Activated T-helper 2 cell treated with anti-CD3 and anti-CD28 coated beads, Interferon-gamma antibody, Interleukin-2, Interleukin-4, amounts not matched to agents 10 μg/mL and 5 μg/mL and 100 μg/mL, durations not matched to agents 14 hours and 24 hours and 36 hours (primary cell): ENCODE measurements at regions not wholly inside any gene's neighbourhood (a gene's known extent, or its start where the extent isn't known, plus 50 kb on each side); places are given as distances from the start of the nearest gene placed in this dataset.

Experiments
- DNase-seq: peaks from one replicate; pipeline ENCODE4 v3.0.0; 2021; ENCODE audit warnings: low spot score
- H3K27ac Mint-ChIP-seq: one replicate; pipeline ENCODE4 v1.8.0; 2021; ENCODE audit warnings: mixed read lengths
- H3K27me3 Mint-ChIP-seq: one replicate; pipeline ENCODE4 v1.8.0; 2021; ENCODE audit warnings: low read depth, mixed read lengths
- H3K36me3 Mint-ChIP-seq: one replicate; pipeline ENCODE4 v1.8.0; 2021; ENCODE audit warnings: low read depth, mixed read lengths
- H3K4me1 Mint-ChIP-seq: one replicate; pipeline ENCODE4 v1.8.0; 2021; ENCODE audit warnings: low read depth, mixed read lengths
- H3K4me3 Mint-ChIP-seq: one replicate; pipeline ENCODE4 v1.8.0; 2021; ENCODE audit warnings: low read depth, mild to moderate bottlenecking, moderate library complexity, mixed read lengths
- H3K9me3 Mint-ChIP-seq: one replicate; pipeline ENCODE4 v1.8.0; 2021; ENCODE audit warnings: mixed read lengths
- intact Hi-C: fragments of 100-400 bp; cut with micrococcal nuclease; formaldehyde crosslinking; loops from one replicate; pipeline ENCODE4 v1.15.1; 2023

DNA sequence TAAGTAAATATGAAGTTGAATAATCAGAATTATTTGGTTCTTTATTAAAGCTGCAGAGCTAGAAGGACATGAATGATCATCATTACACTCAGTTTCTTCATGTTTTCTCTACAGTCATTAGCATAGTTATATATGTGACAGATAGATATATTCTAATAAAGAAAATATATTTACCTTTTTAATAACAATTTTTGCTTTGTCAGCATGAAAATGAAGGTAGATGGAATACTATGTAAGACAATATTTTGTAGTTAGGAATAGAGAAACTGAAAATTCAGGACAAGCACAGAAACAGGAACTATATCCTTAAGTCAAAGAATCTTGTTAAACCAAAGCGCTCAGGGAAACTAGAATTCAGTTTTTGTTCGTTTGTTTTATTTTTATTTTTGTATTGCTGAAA, 649.9 kb upstream of the NRXN1 start:
- Mint-ChIP-seq H3K36me3 (no peaks in the 10 kb centered on the region), H3K9me3 (peaks cover 24% of the 10 kb centered on the region), H3K27me3 (no peaks in the 10 kb centered on the region), H3K4me1 (no peaks in the 10 kb centered on the region), H3K27ac (no peak overlapping the region), H3K4me3 (no peak overlapping the region)
- DNase-seq: no peak
- intact Hi-C loops: no loop called here

DNA sequence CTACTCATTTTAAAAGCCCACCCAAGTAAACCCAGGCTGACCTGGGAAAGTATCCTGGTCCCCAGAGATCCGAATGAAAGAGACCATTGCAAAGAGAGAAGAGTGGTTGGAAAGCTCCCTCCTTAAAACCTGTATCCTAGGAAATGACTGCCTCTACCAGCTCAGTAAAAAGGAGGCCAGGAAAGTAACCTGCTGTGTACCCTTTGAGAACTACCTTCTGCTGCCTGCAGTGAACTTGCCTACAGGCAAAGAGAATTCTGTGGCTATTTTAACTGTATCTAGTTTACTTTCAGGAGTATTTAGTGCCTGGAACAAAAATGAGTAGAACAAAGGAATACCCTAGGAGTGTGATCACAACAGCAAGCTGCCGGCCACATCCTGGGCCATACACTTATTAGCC, 641.7 kb upstream of the NRXN1 start:
- Mint-ChIP-seq H3K4me3 (no peak overlapping the region), H3K9me3 (peaks cover 23% of the 10 kb centered on the region), H3K36me3 (no peaks in the 10 kb centered on the region), H3K4me1 (no peaks in the 10 kb centered on the region), H3K27me3 (no peaks in the 10 kb centered on the region), H3K27ac (no peak overlapping the region)
- DNase-seq: no peak
- intact Hi-C loops: no loop called here

DNA sequence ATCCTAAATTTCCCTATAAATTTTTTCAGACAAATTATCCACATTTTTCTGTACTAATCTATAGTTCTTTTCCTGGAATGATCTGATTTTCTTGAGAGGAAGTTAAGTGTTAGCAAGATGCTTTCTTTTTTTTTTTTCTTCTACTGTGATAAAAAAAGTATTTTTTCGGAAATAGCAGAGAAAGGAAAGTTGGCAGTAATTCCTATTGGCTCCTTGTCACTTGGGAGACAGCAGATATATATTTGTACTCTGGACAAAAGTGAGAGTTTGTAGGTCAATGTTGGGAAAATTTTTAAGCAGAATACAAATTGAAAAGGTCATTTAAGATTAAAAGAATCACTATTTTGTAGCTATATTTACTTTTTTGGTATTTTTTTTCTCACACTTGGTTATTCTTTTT, 635.7 kb upstream of the NRXN1 start:
- no peaks in the 10 kb centered on the region for H3K36me3 Mint-ChIP-seq
- intact Hi-C loops: no loop called here
- H3K4me3 Mint-ChIP-seq: no peak overlapping the region
- H3K4me1 Mint-ChIP-seq: no peaks in the 10 kb centered on the region
- no peaks in the 10 kb centered on the region for H3K27me3 Mint-ChIP-seq
- H3K9me3 Mint-ChIP-seq: peaks cover 23% of the 10 kb centered on the region
- no peak overlapping the region for H3K27ac Mint-ChIP-seq
- no peak for DNase-seq

DNA sequence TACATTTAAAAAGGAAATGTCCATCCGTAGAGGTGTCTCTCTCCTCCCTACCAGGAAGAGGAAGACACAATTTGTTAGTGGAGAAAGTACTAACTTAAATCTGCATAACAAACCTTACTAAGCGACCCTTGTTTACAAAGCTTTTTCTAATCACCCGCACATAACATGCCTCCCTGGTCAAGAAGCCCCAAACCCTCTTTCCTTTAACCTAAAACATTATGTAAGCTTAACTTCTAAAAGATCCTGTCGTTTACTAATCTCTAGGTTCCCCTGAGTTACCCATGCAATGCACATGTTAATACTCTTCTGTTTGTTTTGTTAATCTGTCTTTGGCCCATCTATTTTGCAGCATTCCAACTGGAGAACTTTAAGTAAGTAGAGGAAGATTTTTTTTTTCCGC, 630.3 kb upstream of the NRXN1 start:
- Mint-ChIP-seq H3K4me3 (no peak overlapping the region), H3K9me3 (peaks cover 21% of the 10 kb centered on the region), H3K27ac (no peak overlapping the region), H3K36me3 (no peaks in the 10 kb centered on the region), H3K27me3 (no peaks in the 10 kb centered on the region), H3K4me1 (no peaks in the 10 kb centered on the region)
- intact Hi-C loops: no loop called here
- no peak for DNase-seq

DNA sequence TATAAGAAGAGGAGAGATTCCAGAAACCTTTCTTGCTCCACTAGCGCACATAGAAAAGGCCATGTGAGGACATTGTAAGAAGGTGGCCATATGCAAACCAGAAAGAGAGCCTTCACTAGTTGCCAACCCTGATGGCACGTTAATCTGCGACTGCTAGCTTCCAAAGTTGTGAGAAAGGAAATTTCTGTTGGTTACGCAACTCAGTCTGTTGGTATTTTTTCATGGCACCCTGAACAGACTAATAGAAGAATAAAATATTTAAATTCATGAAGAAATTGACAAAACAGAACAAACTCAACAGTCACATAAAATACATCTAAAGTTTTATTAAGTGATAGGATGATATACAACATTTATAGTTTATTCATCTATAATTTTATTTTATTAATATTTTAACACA, 625.9 kb upstream of the NRXN1 start:
- H3K27me3 Mint-ChIP-seq: no peaks in the 10 kb centered on the region
- no peak for DNase-seq
- H3K9me3 Mint-ChIP-seq: peaks cover 16% of the 10 kb centered on the region
- no peak overlapping the region for H3K27ac Mint-ChIP-seq
- intact Hi-C loops: no loop called here
- no peaks in the 10 kb centered on the region for H3K36me3 Mint-ChIP-seq
- no peaks in the 10 kb centered on the region for H3K4me1 Mint-ChIP-seq
- no peak overlapping the region for H3K4me3 Mint-ChIP-seq

DNA sequence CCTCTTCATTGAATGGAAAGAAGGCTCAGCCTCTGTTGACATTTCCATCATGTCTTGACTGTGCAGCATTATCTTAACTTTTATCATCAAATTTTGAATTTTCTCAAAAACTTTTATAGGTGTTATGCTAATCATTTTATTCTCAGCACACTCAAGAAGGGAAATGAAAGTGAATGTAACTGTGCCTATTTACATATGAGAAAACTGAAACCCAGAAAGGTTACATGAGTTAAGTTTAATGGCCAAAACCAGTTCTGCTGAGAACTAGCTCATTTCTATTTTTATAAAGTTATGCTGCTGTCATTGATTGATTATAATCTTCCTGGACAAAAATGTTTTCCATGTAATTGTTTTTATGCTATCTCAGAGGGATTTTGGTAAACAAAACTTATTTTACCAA, 618.8 kb upstream of the NRXN1 start:
- DNase-seq: no peak

DNA sequence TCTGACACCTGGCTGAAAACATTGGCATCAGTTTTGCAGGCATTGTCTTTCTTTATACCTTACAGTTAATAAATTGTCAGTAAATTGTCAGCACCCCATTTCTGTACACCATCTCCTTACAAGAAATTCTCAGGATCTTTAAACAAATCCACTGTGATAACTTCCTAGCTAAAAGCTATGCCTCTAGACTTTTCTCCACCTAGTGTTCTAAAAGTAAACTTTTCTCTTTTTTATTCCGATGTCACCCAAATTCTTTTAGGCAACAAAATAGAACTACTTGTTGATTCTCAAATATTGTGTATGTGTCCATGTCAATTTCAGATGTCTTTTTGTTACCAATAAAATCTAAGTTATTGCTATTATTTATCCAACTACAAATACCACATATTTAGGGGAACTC, 617.4 kb upstream of the NRXN1 start:
- no peak for DNase-seq
- intact Hi-C loops: no loop called here
- Mint-ChIP-seq H3K36me3 (no peaks in the 10 kb centered on the region), H3K27me3 (no peaks in the 10 kb centered on the region), H3K4me1 (no peaks in the 10 kb centered on the region), H3K4me3 (no peak overlapping the region), H3K9me3 (peaks cover 45% of the 10 kb centered on the region), H3K27ac (no peak overlapping the region)

More for the DNA sequence above, 618.8 kb upstream of the NRXN1 start:
- H3K27ac Mint-ChIP-seq: no peak overlapping the region
- H3K36me3 Mint-ChIP-seq: no peaks in the 10 kb centered on the region
- H3K4me1 Mint-ChIP-seq: no peaks in the 10 kb centered on the region
- H3K9me3 Mint-ChIP-seq: peaks cover 34% of the 10 kb centered on the region
- H3K4me3 Mint-ChIP-seq: no peak overlapping the region
- no peaks in the 10 kb centered on the region for H3K27me3 Mint-ChIP-seq
- intact Hi-C loops: no loop called here

DNA sequence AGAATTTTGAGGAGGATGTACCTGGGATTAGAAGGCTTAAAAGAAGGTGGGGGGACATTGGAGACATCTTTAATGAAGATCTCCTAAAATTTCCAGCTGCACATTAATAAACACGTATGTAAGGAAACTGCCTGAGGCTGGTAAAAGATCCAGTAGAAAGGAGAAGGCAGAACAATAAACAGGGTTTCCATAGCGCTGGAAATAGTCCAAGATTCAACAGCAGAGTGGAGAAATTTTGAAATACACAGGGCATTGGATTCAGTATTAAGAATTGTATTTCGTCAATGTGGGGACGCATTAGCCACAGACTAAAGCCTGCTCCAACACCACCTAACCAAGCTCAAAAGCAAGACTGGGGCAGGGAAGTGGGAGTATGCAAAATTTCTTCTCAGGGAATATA, 606.9 kb upstream of the NRXN1 start:
- Mint-ChIP-seq H3K4me3 (no peak overlapping the region), H3K9me3 (peaks cover 65% of the 10 kb centered on the region), H3K36me3 (no peaks in the 10 kb centered on the region), H3K4me1 (no peaks in the 10 kb centered on the region), H3K27me3 (no peaks in the 10 kb centered on the region), H3K27ac (no peak overlapping the region)
- intact Hi-C loops: no loop called here
- DNase-seq: no peak

DNA sequence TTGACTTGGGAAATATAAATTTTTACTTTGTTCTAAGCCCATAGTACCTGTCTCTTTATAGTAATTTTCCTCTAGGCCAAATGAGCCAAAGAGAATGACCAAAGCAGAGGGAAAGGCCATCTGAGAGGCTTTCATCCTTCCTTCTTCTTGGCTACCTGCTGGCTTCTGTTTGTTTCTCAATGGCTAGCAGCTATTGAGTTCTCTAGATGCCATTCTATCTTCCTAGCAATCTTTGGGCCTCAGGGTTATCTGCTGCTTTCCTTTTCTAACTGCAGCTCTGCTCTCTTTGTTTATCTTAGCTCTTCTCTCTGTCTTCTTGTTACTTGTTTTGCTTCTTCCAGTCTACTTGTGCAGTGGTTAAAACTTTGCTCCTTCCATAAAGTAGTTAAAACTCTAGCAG, 601.1 kb upstream of the NRXN1 start:
- H3K36me3 Mint-ChIP-seq: no peaks in the 10 kb centered on the region
- DNase-seq: no peak
- no peaks in the 10 kb centered on the region for H3K4me1 Mint-ChIP-seq
- H3K4me3 Mint-ChIP-seq: no peak overlapping the region
- intact Hi-C loops: no loop called here
- H3K27me3 Mint-ChIP-seq: no peaks in the 10 kb centered on the region
- no peak overlapping the region for H3K27ac Mint-ChIP-seq
- peaks cover 40% of the 10 kb centered on the region for H3K9me3 Mint-ChIP-seq

DNA sequence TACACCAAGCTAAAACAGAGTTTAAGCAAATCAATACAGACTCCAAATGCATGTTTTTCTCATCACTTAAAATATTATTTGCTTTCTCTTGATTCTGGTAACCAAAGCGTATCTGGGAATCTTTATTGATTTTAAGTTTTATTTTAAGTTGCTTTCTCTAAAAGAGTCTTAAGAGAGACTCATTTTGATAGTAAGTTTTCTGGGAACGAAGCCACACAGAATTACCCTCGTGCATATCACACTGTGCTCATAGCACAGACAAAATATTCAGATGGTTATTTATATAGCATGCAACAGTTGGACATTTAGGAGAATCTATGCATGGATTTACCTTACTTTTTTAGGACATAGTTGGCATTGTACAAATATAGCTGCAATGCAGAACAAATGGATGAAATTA, 597.5 kb upstream of the NRXN1 start:
- H3K4me1 Mint-ChIP-seq: no peaks in the 10 kb centered on the region
- intact Hi-C loops: no loop called here
- H3K27me3 Mint-ChIP-seq: no peaks in the 10 kb centered on the region
- peaks cover 21% of the 10 kb centered on the region for H3K9me3 Mint-ChIP-seq
- no peak overlapping the region for H3K4me3 Mint-ChIP-seq
- DNase-seq: no peak
- no peaks in the 10 kb centered on the region for H3K36me3 Mint-ChIP-seq
- H3K27ac Mint-ChIP-seq: no peak overlapping the region

DNA sequence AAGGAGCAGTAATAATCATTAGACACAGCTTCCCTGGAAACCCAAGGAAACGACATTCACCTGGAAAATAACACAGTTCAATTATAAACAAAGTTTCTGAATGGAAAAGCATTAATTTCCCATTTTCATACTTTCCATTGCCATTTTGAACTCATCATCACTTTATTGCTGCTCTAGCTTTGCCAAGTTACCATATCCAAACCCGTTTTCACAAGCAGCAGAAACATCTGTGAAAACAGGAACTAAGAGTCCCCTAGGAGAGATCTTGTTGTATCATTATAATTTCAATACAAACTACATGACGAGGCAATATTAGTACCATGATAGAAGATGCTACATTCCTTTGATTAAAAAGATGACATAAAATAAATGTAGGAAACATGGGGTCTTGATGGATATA, 597.0 kb upstream of the NRXN1 start:
- Mint-ChIP-seq H3K4me1 (no peaks in the 10 kb centered on the region), H3K4me3 (no peak overlapping the region), H3K36me3 (no peaks in the 10 kb centered on the region), H3K27me3 (no peaks in the 10 kb centered on the region), H3K27ac (no peak overlapping the region), H3K9me3 (peaks cover 21% of the 10 kb centered on the region)
- intact Hi-C loops: no loop called here
- DNase-seq: no peak

DNA sequence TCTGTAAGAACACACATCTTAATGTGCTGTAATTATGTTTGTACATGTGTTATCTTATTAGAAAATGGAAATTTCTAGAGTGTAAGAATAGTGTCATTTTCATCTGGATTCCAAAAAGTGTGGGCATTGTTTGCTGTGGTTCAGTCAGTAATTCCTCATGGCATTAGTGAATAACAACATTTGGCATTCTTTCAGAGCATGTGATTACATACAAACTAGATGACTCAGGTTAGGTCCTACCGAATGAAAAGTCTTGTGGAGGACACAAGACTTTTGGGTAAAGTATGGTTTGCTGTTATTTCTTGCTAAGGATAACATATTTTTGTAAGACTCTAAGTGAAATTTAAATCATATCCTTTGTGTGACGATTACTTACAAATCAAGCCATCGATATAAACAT, 593.1 kb upstream of the NRXN1 start:
- Mint-ChIP-seq H3K9me3 (peaks cover 47% of the 10 kb centered on the region), H3K27ac (no peak overlapping the region), H3K36me3 (no peaks in the 10 kb centered on the region), H3K27me3 (no peaks in the 10 kb centered on the region), H3K4me1 (no peaks in the 10 kb centered on the region), H3K4me3 (no peak overlapping the region)
- intact Hi-C loops: no loop called here
- DNase-seq: no peak

DNA sequence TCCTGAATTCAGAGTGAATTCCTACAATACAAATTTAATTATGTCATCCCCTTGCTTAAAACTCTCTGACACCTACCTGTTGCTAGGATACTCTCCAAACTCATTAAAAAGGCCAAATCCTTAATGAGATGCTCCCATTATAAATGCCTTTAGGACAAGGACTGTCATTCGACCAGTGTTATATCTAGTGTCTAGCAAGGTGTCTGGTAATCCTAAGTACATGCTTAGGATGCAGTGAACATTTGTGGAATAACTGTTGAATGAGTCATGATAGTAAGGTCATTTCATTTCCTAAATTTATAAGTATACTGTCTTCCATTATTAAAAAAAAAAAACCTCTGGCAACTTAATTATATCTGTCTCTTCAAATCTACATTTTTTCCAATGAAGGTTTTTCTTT, 588.9 kb upstream of the NRXN1 start:
- intact Hi-C loops: no loop called here
- no peaks in the 10 kb centered on the region for H3K27me3 Mint-ChIP-seq
- H3K9me3 Mint-ChIP-seq: peaks cover 55% of the 10 kb centered on the region
- H3K4me1 Mint-ChIP-seq: no peaks in the 10 kb centered on the region
- no peak overlapping the region for H3K4me3 Mint-ChIP-seq
- DNase-seq: no peak
- H3K27ac Mint-ChIP-seq: no peak overlapping the region
- no peaks in the 10 kb centered on the region for H3K36me3 Mint-ChIP-seq

DNA sequence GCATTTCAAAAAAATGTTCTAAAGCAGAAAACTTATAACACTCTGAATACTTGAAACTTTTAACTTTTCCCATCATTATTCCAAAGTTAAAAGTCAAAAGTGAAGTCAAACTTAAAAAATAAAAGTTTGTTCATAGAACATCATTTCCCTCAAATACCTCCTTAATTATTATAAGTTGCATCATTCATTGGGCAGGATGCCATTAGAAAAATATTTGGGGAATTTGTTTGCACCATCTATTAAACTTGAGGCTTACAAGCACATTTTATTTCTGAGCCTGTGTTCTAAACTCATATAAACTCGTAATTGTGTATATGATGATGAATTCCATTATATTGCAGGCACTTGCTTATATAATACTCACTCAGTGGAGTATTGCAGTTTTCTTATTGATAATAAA, 588.0 kb upstream of the NRXN1 start:
- no peak for DNase-seq
- H3K4me3 Mint-ChIP-seq: no peak overlapping the region
- intact Hi-C loops: no loop called here
- no peaks in the 10 kb centered on the region for H3K4me1 Mint-ChIP-seq
- no peak overlapping the region for H3K27ac Mint-ChIP-seq
- H3K27me3 Mint-ChIP-seq: no peaks in the 10 kb centered on the region
- peaks cover 59% of the 10 kb centered on the region for H3K9me3 Mint-ChIP-seq
- no peaks in the 10 kb centered on the region for H3K36me3 Mint-ChIP-seq
